Left renal cortex interstitium (tissue), 4 donors: ENCODE measurements at regions not wholly inside any gene's neighbourhood (a gene's known extent, or its start where the extent isn't known, plus 50 kb on each side); places are given as distances from the start of the nearest gene placed in this dataset.

Experiments
- DNase-seq, 4 donors: peaks; one replicate each; pipeline ENCODE4 v3.0.0-alpha.2; 2013; ENCODE audit warnings: low read depth in 4 of 4, low spot score in 2 of 4, missing footprints in 1 of 4

DNA sequence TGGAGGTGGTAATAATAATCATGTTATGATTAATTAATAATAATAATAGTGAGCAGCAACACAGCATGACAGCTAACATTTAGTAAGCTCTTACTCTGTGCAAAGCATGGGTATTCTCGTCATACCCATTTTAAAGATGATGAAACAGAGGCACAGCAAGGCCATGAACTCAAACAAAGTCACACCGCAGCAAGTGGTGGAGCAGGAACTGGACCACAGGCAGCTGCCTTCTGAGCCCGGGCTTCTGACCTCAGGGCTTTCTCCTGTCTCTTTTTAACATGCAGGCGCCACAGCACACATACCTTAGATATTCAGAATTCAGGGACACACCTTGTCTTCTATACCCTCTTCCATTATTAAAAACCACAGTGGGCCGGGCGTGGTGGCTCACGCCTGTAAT, 50.7 kb upstream of the SPATA12 start:
- no peak for DNase-seq

DNA sequence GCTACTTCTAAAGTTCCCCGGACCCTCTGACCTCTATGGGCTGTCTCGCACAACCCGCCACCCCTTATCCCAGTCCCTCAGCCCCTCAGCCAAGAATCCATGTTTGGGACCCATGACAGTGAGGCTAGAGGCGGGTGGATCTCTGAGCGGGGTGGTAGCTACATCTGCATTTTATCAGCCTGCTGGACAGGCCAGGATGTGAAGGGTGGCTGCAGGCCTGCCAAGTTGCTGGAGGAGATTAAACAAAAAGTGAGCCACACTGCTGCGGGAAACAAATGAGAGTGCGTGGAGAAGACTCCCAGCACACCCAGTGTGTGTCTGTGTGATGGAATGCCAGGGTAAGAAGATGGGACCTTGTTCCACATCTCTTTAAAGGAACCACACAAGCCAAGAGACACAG, 51.1 kb upstream of the SPATA12 start:
- no peak for DNase-seq

DNA sequence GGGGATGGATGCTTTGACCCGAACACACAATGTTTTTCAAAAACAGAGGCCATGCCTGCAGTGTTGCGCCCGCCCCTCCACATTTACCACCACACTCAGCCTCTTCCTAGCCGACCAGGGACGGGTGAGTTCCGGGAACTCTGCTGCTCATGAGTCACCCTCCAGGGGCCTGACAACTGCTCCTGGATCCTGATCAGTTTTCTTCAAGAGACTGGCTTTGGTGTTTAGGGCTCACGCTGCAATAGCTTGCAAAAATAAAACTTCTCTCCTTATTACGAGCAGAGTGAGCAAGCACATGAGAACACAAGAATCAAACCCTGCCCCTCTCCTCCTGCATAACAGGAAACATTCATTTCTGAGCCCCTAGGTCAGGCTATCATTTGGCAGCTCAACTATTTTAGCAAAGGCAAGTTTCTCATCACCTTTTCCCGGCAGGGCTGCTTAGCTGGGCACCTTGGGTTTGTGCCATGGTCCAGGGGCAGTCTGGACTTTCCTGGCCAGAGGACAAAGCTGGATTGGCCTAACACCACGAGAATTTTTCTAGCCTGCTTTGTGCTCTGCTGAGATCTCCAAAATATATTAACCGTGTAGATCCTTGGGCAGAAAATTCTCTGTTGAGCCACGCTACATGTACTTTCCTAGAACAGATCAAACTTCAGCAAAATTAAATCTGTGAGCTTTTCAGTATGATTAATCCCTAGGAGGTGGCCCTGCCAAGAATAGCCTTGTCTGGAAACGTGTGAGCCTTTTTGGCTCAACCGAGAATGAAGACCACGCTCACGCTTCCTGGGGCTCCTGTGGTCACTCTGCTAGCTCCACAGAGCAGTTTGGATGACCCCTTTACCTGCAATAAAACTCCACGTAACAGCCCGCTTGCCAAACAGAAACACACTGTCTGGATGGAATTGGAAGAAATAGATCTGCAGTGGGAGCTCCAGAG, 52.7 kb upstream of the SPATA12 start:
- no peak for DNase-seq

DNA sequence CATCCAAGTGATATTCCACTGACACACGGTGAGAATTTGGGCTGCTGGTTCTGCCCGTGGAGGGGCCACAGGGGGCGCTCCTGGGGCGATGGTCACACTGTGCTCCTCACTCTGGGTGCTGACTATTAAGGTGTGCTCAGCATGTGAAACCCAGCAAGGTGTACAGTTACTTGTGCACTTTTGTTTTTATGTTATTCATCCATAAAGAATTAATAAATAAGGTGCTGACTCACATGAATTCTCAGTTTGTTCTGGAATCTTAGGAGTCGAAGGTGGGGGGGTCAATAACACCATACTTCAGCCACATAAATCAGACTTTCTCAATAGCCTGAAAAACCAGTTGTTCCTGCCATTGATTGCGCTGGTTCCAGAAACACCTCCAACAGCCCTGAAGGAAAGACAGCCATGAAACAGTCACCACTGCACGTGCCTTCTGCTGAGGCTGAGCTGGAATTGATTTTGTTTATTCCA, 53.5 kb upstream of the SPATA12 start:
- DNase-seq, result no peak

GRCh38 chr3:57006179-57006657, 54.2 kb upstream of the SPATA12 start:
- no peak for DNase-seq

- no peak for DNase-seq
Observed at GRCh38 chr3:57004229-57004628, 56.2 kb upstream of the SPATA12 start.

GRCh38 chr3:57003676-57004075, 56.8 kb upstream of the SPATA12 start:
- DNase-seq, result no peak

- no peak for DNase-seq
Observed at GRCh38 chr3:57001356-57001755, 59.1 kb upstream of the SPATA12 start.

- DNase-seq, result no peak
Observed at GRCh38 chr3:57000012-57000411, 60.5 kb upstream of the SPATA12 start.

DNA sequence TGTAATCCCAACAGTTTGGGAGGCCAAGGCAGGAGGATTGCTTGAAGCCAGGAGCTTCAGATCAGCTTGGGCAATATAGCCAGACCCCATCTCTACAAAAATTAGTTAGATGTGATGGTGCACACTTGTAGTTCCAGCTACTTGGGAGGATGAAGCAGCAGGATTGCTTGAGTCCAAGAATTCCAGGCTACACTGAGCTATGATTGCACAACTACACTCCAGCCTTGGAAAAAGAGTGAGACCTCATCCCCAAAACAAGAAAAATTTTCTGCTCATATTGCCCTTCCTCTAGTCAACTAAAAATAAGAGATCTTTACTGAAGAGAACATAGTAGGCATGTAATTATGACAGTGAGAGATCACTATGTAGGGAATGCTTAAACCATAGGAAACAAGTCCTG, 60.9 kb upstream of the SPATA12 start:
- no peak for DNase-seq

- no peak for DNase-seq
Observed at GRCh38 chr3:56998076-56998529, 62.4 kb upstream of the SPATA12 start.

DNA sequence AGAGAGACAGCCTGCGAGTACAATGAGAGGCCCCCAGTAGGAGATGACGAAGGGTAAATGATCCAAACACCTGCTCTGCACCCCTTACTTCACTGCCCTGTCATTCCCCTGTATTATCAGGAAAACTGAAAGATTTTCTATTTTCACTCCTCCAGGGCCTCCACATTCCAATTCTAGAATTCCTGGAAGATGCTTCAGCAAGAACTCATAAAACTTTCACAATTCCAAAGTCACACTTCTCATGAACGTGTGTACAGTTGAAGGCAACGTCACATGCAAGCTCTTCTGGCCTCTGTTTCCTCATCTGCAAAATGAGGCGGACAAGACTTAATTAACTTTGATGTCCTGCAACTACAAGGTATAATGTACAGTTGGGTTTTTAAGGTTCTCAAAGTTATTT, 62.8 kb upstream of the SPATA12 start:
- no peak for DNase-seq

GRCh38 chr3:56997041-56997440, 63.4 kb upstream of the SPATA12 start:
- no peak for DNase-seq

DNA sequence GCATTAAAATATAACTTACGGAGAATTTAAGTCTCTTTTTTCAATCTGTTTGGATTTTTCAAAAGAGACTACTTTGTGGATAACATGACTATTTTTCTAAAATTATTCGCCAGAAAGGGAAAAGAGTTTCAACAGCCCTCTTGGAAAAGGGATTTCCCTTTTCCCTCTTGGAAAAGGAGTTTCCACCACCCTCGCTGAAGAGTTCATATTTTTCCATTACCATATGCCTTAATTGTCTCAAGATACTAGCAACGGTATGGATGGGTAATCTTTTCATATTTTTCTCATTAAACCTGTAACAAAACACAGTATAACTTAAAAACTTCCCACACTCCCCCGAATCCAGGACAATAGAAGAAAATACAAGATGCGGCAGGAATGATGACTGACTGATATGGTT, 66.1 kb upstream of the SPATA12 start:
- no peak for DNase-seq

DNA sequence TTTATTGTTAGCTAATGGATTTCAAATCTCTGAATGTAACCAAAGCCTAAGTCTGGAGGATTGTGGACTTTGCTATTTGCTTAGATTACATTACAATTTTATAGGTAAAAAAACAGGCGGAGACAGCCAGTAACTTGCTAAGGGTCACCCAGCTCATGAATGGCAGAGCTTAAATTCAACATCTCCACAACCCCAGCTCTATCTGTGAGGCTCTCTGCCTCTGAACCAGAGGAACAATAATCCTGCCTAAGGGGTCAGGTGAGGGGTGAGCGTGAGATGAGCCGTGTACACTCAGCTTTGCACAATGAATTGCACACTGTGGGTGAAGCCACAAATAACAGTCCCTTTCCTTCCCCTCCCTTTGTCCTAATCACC, 69.8 kb upstream of the SPATA12 start:
- no peak for DNase-seq

- DNase-seq, result no peak
Observed at GRCh38 chr3:56989977-56990640, 70.4 kb upstream of the SPATA12 start.

DNA sequence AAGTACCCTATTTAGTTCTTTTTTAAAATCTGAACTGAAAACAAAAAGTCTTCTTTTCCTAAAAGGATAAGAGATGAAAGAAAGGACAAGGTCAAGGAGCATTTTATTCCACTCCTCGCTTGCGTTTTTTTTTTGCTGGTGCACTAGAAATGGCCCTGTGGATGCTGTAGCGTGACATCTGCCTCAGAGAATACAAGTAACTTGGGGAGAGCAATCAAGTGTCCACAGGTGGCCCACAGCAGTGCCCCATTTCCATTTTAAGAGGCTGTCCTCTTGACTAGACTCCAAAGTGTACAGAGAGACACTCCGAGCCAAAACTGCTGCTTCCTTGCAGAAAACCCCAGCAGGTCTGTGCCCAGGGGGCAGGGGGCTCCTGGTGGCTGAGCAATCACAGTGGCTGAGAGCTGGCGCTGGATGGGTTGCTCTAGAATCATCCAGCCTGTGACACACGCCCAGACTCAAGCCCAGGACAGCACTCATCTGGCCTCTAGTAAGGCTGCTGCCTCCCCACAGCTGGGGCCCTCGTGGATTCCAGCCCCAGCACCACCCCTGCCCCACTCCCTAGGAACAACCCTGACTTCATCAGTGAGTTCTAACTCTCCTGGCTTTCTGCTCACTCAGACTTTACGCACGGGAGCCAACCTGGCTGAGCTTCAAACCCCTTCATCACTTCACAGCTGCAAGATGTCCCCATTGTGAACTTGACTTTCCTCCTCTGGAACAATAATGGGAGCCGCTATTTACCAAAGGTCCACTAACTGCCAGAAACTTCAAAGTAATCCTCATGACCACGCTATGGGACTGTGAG, 71.1 kb upstream of the SPATA12 start:
- DNase-seq, result no peak

GRCh38 chr3:56988458-56989168, 71.9 kb upstream of the SPATA12 start:
- DNase-seq, result peak in 3 of 4 donors; percentile 68 to 91 (median 78)

GRCh38 chr3:56987238-56987895, 73.1 kb upstream of the SPATA12 start:
- no peak for DNase-seq

DNA sequence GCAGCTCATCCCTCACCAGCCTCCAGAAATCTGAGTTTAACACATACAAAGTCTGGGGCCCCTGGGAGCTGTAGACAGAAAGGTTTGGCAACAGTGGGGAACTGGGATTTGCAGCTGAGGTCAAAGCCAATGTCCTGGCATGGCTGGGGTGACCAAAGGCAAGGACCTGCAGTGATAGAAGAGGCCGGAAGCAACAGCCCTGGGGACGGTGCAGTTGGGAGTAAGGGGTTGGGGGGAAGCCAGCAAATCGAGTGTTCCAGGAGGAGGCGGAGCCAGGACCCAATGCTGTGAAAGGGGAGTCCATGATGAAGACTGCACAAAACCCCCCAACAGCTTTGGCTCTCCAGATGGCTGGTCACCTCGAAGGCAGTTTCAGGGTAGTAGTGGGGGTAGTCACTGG, 74.1 kb upstream of the SPATA12 start:
- DNase-seq, result no peak
